ENCODE measurements at regions not wholly inside any gene's neighbourhood (a gene's known extent, or its start where the extent isn't known, plus 50 kb on each side); places are given as distances from the start of the nearest gene placed in this dataset.

GRCh38 chr2:21258082-21258481 lies 134.3 kb downstream of the TDRD15 start:
- TF ChIP-seq CTCF (IDR thresholded peaks at IDR 0.05; ENCODE audit: borderline replicate concordance, extremely low read depth, low read length, poor library complexity, severe bottlenecking): no peak
- no peak for TF ChIP-seq EZH2 (IDR thresholded peaks at IDR 0.05; ENCODE audit: borderline replicate concordance, low read depth, low read length, severe bottlenecking)

Data from DND-41 (cell line).